HG03571 (cell line): ENCODE measurements at regions not wholly inside any gene's neighbourhood (a gene's known extent, or its start where the extent isn't known, plus 50 kb on each side); places are given as distances from the start of the nearest gene placed in this dataset.
"Not testable (repeated sequence)": the region's sequence is repeated elsewhere in the genome, so short reads cannot be mapped to it uniquely, and the experiment has no call there.

Experiments
- ATAC-seq: cut with Tn5 transposase; IDR thresholded peaks from one replicate; pipeline ENCODE4 v1.9.1; 2021; ENCODE audit not compliant: unreplicated experiment

- no peak for ATAC-seq
Observed at GRCh38 chr12:61530456-61530855, 729.7 kb upstream of the USP15 start.

- ATAC-seq, result no peak
Observed at GRCh38 chr12:61531195-61531594, 729.0 kb upstream of the USP15 start.

- no peak for ATAC-seq
Observed at GRCh38 chr12:61536117-61536516, 724.1 kb upstream of the USP15 start.

- no peak for ATAC-seq
Observed at GRCh38 chr12:61536525-61536924, 723.7 kb upstream of the USP15 start.

GRCh38 chr12:61538951-61539350, 721.3 kb upstream of the USP15 start:
- ATAC-seq, result no peak

GRCh38 chr12:61542551-61542950, 717.7 kb upstream of the USP15 start:
- ATAC-seq, result no peak

- ATAC-seq, result no peak
Observed at GRCh38 chr12:61546296-61546695, 713.9 kb upstream of the USP15 start.

GRCh38 chr12:61553091-61553490, 707.1 kb upstream of the USP15 start:
- no peak for ATAC-seq

- no peak for ATAC-seq
Observed at GRCh38 chr12:61554268-61555008, 705.8 kb upstream of the USP15 start.

GRCh38 chr12:61563665-61564450, 696.3 kb upstream of the USP15 start:
- no peak for ATAC-seq

- ATAC-seq, result no peak
Observed at GRCh38 chr12:61564466-61564865, 695.7 kb upstream of the USP15 start.

- ATAC-seq, result no peak
Observed at GRCh38 chr12:61566183-61566582, 694.0 kb upstream of the USP15 start.

GRCh38 chr12:61574339-61574738, 685.9 kb upstream of the USP15 start:
- no peak for ATAC-seq

- no peak for ATAC-seq
Observed at GRCh38 chr12:61584943-61585342, 675.3 kb upstream of the USP15 start.

- not testable (repeated sequence) for ATAC-seq
Observed at GRCh38 chr12:61590864-61591263, 669.3 kb upstream of the USP15 start.

GRCh38 chr12:61610143-61610542, 650.1 kb upstream of the USP15 start:
- ATAC-seq, result no peak

GRCh38 chr12:61629702-61630101, 630.5 kb upstream of the USP15 start:
- ATAC-seq, result no peak

GRCh38 chr12:61646639-61647038, 613.6 kb upstream of the USP15 start:
- no peak for ATAC-seq

GRCh38 chr12:61647566-61647965, 612.6 kb upstream of the USP15 start:
- ATAC-seq, result no peak

- ATAC-seq, result no peak
Observed at GRCh38 chr12:61652265-61652664, 607.9 kb upstream of the USP15 start.

- no peak for ATAC-seq
Observed at GRCh38 chr12:61654698-61655097, 605.5 kb upstream of the USP15 start.

GRCh38 chr12:61655241-61655640, 605.0 kb upstream of the USP15 start:
- ATAC-seq, result no peak
